NCI-H187 (cell line): ENCODE measurements at regions not wholly inside any gene's neighbourhood (a gene's known extent, or its start where the extent isn't known, plus 50 kb on each side); places are given as distances from the start of the nearest gene placed in this dataset.

Experiments
- DNase-seq, 2 experiments: peaks; one replicate each; lab custom pipeline; 2025; lab: John Stamatoyannopoulos, UW

GRCh38 chr10:130230036-130230435 lies 93.8 kb downstream of the GLRX3 start:
- no peak for DNase-seq

GRCh38 chr10:130230611-130231010 lies 94.4 kb downstream of the GLRX3 start:
- no peak for DNase-seq

GRCh38 chr10:130231251-130231741 lies 95.1 kb downstream of the GLRX3 start:
- no peak for DNase-seq

- no peak for DNase-seq
Observed at GRCh38 chr10:130232166-130233034, 96.2 kb downstream of the GLRX3 start.

- no peak for DNase-seq
Observed at GRCh38 chr10:130233035-130233360, 96.8 kb downstream of the GLRX3 start.

GRCh38 chr10:130233426-130233825 lies 97.2 kb downstream of the GLRX3 start:
- DNase-seq = no peak

GRCh38 chr10:130234171-130234965 lies 98.2 kb downstream of the GLRX3 start:
- no peak for DNase-seq

- DNase-seq = no peak
Observed at GRCh38 chr10:130236711-130237110, 100.5 kb downstream of the GLRX3 start.

GRCh38 chr10:130240409-130240808 lies 104.2 kb downstream of the GLRX3 start:
- no peak for DNase-seq

- no peak for DNase-seq
Observed at GRCh38 chr10:130242513-130242912, 106.3 kb downstream of the GLRX3 start.

- no peak for DNase-seq
Observed at GRCh38 chr10:130243015-130243414, 106.8 kb downstream of the GLRX3 start.

- no peak for DNase-seq
Observed at GRCh38 chr10:130244031-130244927, 108.1 kb downstream of the GLRX3 start.

GRCh38 chr10:130244928-130245495 lies 108.8 kb downstream of the GLRX3 start:
- DNase-seq = no peak

GRCh38 chr10:130246113-130246512 lies 109.9 kb downstream of the GLRX3 start:
- DNase-seq = no peak

- DNase-seq = no peak
Observed at GRCh38 chr10:130250127-130250526, 113.9 kb downstream of the GLRX3 start.

GRCh38 chr10:130251766-130252165 lies 115.6 kb downstream of the GLRX3 start:
- DNase-seq = no peak

GRCh38 chr10:130254243-130254642 lies 118.1 kb downstream of the GLRX3 start:
- no peak for DNase-seq

- no peak for DNase-seq
Observed at GRCh38 chr10:130254662-130255061, 118.5 kb downstream of the GLRX3 start.

GRCh38 chr10:130255777-130256176 lies 119.6 kb downstream of the GLRX3 start:
- DNase-seq = no peak

- no peak for DNase-seq
Observed at GRCh38 chr10:130257897-130258296, 121.7 kb downstream of the GLRX3 start.

- no peak for DNase-seq
Observed at GRCh38 chr10:130259380-130259779, 123.2 kb downstream of the GLRX3 start.

GRCh38 chr10:130261306-130261705 lies 125.1 kb downstream of the GLRX3 start:
- no peak for DNase-seq
